DMS153 treated with DMSO at 0.1 percent for 48 hours (cell line): ENCODE measurements at regions not wholly inside any gene's neighbourhood (a gene's known extent, or its start where the extent isn't known, plus 50 kb on each side); places are given as distances from the start of the nearest gene placed in this dataset.

Experiments
- DNase-seq: peaks from one replicate; lab custom pipeline; 2025; ENCODE audit not compliant: unreplicated experiment; lab: John Stamatoyannopoulos, UW

- no peak for DNase-seq
These were observed 130.6 kb downstream of the EDN3 start for GRCh38 chr20:59431014-59431413.

GRCh38 chr20:59434960-59435359 is 134.5 kb downstream of the EDN3 start:
- peak; percentile 56 for DNase-seq

- DNase-seq, result peak; percentile 95
These were observed 135.1 kb downstream of the EDN3 start for GRCh38 chr20:59435518-59435917.

- DNase-seq, result no peak
These were observed 137.2 kb downstream of the EDN3 start for GRCh38 chr20:59437601-59438031.

GRCh38 chr20:59438201-59438600 is 137.8 kb downstream of the EDN3 start:
- no peak for DNase-seq

GRCh38 chr20:59439243-59439642 is 138.8 kb downstream of the EDN3 start:
- DNase-seq, result no peak

GRCh38 chr20:59441306-59441705 is 140.9 kb downstream of the EDN3 start:
- no peak for DNase-seq

- no peak for DNase-seq
These were observed 141.7 kb downstream of the EDN3 start for GRCh38 chr20:59441860-59442810.

- no peak for DNase-seq
These were observed 143.1 kb downstream of the EDN3 start for GRCh38 chr20:59443550-59443949.

- no peak for DNase-seq
These were observed 146.0 kb downstream of the EDN3 start for GRCh38 chr20:59446376-59446775.

- DNase-seq, result no peak
These were observed 147.8 kb downstream of the EDN3 start for GRCh38 chr20:59448196-59448595.

GRCh38 chr20:59448851-59449444 is 148.5 kb downstream of the EDN3 start:
- DNase-seq, result no peak

GRCh38 chr20:59451066-59451630 is 150.7 kb downstream of the EDN3 start:
- DNase-seq, result no peak

- no peak for DNase-seq
These were observed 151.2 kb downstream of the EDN3 start for GRCh38 chr20:59451641-59452040.

- DNase-seq, result no peak
These were observed 151.5 kb upstream of the PHACTR3 start for GRCh38 chr20:59452856-59453255.

- DNase-seq, result no peak
These were observed 150.4 kb upstream of the PHACTR3 start for GRCh38 chr20:59453759-59454560.

- DNase-seq, result peak; percentile 56
These were observed 148.7 kb upstream of the PHACTR3 start for GRCh38 chr20:59455402-59456341.

- no peak for DNase-seq
These were observed 147.7 kb upstream of the PHACTR3 start for GRCh38 chr20:59456342-59457279.

- DNase-seq, result no peak
These were observed 145.7 kb upstream of the PHACTR3 start for GRCh38 chr20:59458645-59459044.
